Memory B cell (primary cell): ENCODE measurements at regions not wholly inside any gene's neighbourhood (a gene's known extent, or its start where the extent isn't known, plus 50 kb on each side); places are given as distances from the start of the nearest gene placed in this dataset.

ENCODE experiments used
- ATAC-seq: fragments of 150-1000 bp; cut with Tn5 transposase; 2 replicates; pipeline ENCODE4 v1.10.0; 2021; ENCODE audit warnings: low read depth, mild to moderate bottlenecking, moderate library complexity
- DNase-seq, 2 donors: peaks; one replicate each; pipeline ENCODE4 v3.0.0; 2022; ENCODE audit warnings: low spot score in 2 of 2
- H3K27ac Mint-ChIP-seq: one replicate; pipeline ENCODE4 v1.8.0; 2022; ENCODE audit warnings: mild to moderate bottlenecking, moderate library complexity, mixed read lengths
- H3K27me3 Mint-ChIP-seq: one replicate; pipeline ENCODE4 v1.8.0; 2022; ENCODE audit warnings: mixed read lengths
- H3K36me3 Mint-ChIP-seq: one replicate; pipeline ENCODE4 v1.8.0; 2022; ENCODE audit warnings: mild to moderate bottlenecking, mixed read lengths
- H3K4me1 Mint-ChIP-seq: one replicate; pipeline ENCODE4 v1.8.0; 2022; ENCODE audit warnings: mixed read lengths
- H3K4me3 Mint-ChIP-seq: one replicate; pipeline ENCODE4 v1.8.0; 2022; ENCODE audit warnings: mild to moderate bottlenecking, moderate library complexity, mixed read lengths
- H3K9me3 Mint-ChIP-seq: one replicate; pipeline ENCODE4 v1.8.0; 2022; ENCODE audit warnings: mixed read lengths

DNA sequence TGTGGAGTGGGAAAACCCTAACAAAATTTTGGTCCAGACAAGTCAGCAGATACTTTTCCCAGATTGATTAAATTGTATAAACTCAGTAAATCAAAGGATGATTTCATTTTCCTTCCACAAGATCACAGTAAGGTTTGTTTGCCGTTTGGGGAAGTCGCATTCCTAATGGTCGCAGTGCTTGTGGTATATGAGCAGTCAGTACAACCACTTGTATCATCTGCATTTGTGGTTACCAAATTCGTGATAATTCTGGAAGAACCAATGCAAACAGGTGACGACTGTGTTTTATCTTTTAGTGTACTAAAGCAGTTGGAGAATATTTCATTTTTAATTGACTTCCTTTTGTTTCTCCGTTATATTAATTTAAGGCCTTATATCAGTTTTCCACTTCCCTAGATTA lies 100.0 kb upstream of the CNTN6 start:
- Mint-ChIP-seq H3K27ac (no peak overlapping the region), H3K36me3 (no peaks in the 10 kb centered on the region), H3K9me3 (peaks cover 7% of the 10 kb centered on the region), H3K4me3 (no peak overlapping the region), H3K27me3 (no peaks in the 10 kb centered on the region), H3K4me1 (no peaks in the 10 kb centered on the region)
- DNase-seq (no peak), ATAC-seq (no peak)

DNA sequence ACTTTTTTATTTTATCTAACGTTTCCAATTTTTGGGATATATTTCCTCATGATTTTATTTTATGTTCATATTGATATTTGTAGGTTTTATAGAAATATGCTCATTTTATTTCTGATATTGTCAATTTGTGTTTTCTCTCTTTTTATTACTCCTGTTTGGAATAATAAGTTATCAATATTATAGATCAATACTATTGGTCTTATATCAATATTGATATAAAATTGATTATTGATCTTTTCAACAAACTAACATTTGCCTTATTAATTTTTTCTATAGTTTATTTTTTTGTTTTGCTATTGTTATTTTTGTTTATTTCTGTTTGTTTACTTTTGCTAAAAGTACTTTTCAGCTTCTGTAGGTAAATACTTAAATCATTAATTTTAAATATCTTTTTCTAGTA lies 90.8 kb upstream of the CNTN6 start:
- Mint-ChIP-seq H3K27ac (no peak overlapping the region), H3K27me3 (no peaks in the 10 kb centered on the region), H3K36me3 (no peaks in the 10 kb centered on the region), H3K9me3 (peaks cover 2% of the 10 kb centered on the region), H3K4me1 (no peaks in the 10 kb centered on the region), H3K4me3 (no peak overlapping the region)
- ATAC-seq (no peak), DNase-seq (no peak)

DNA sequence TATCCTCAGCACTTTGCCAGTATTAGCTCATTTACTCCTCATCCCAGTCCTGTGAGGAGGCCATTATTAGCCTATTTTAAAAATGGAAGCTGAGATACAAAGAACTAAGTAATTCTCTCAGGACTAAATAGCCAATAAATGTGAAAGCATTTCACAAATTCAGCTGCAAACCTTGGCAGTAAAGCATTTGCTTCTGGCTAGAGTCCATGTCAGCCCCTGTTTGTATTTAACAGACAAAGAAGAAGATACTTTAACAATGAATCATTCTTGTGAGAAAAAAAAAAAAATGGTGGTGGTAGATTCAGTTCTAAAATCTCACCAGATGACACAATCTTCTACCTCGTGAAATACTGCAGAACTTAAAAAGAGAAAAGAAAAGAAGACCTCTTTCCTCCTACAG lies 85.0 kb upstream of the CNTN6 start:
- Mint-ChIP-seq H3K9me3 (peaks cover 1% of the 10 kb centered on the region), H3K27me3 (no peaks in the 10 kb centered on the region), H3K36me3 (no peaks in the 10 kb centered on the region), H3K4me3 (no peak overlapping the region), H3K27ac (no peak overlapping the region), H3K4me1 (no peaks in the 10 kb centered on the region)
- no peak for DNase-seq
- no peak for ATAC-seq

DNA sequence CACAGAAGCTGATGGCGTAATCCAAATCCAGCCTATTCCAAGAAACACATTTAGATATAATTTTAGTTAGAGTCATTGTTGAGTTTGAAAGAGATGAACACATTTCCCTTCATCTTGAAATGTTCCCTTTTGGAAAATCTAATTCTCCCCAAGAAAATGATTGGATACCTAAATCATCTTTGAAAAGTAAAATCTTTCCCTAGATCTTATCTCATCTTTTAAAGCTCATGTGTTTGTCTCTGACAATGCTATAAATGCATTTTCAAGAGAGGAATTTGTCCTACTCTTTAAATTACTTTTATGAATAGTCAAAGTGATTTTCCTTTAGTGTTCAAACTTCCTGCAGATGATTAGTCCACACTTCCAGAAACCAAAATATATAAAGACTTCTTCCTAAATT lies 82.6 kb upstream of the CNTN6 start:
- Mint-ChIP-seq H3K27me3 (no peaks in the 10 kb centered on the region), H3K4me1 (no peaks in the 10 kb centered on the region), H3K9me3 (peaks cover 1% of the 10 kb centered on the region), H3K36me3 (no peaks in the 10 kb centered on the region), H3K4me3 (no peak overlapping the region), H3K27ac (no peak overlapping the region)
- no peak for DNase-seq
- no peak for ATAC-seq

DNA sequence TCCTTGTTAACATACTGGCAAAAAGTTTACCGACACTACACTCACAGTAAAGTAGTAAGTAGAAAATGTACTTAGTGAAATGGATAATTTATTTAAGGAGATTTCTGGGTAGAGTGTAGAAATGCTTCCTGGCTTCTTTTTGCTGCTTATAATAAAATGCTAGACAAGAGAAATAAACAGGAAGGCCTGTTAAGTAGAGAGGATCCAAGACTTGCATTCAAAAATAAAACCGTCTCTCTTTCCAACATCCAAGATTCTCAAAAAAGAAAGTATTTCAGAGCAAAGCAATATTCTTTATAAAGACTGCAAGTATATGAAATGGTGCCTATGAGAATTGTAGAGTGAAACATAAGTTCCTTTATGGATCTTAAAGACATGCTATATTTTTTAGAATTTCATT lies 77.0 kb upstream of the CNTN6 start:
- no peaks in the 10 kb centered on the region for H3K4me1 Mint-ChIP-seq
- no peaks in the 10 kb centered on the region for H3K27me3 Mint-ChIP-seq
- H3K9me3 Mint-ChIP-seq = no peaks in the 10 kb centered on the region
- ATAC-seq = no peak
- H3K27ac Mint-ChIP-seq = no peak overlapping the region
- no peaks in the 10 kb centered on the region for H3K36me3 Mint-ChIP-seq
- H3K4me3 Mint-ChIP-seq = no peak overlapping the region
- no peak for DNase-seq

DNA sequence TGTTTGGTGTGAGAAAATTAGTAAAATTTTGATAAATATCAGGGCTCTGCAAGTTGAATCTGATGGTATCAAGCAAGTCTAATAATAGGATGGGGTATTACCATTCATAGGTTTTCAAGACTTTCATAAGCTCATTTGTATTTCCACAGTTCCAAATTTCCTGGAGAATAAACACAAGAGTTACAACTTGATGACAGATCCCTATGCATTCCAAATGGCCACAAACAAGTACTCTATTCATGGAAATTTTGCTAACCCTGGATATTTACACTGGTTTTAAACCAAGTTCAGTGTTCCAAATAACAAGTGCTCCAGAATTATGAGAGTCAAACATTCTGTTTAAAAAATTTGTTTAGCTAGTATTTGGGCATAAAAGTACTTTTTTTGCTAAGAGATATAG lies 75.0 kb upstream of the CNTN6 start:
- DNase-seq = no peak
- no peaks in the 10 kb centered on the region for H3K36me3 Mint-ChIP-seq
- H3K4me3 Mint-ChIP-seq = no peak overlapping the region
- H3K27ac Mint-ChIP-seq = no peak overlapping the region
- peaks cover 1% of the 10 kb centered on the region for H3K9me3 Mint-ChIP-seq
- no peaks in the 10 kb centered on the region for H3K4me1 Mint-ChIP-seq
- no peaks in the 10 kb centered on the region for H3K27me3 Mint-ChIP-seq
- ATAC-seq = no peak

DNA sequence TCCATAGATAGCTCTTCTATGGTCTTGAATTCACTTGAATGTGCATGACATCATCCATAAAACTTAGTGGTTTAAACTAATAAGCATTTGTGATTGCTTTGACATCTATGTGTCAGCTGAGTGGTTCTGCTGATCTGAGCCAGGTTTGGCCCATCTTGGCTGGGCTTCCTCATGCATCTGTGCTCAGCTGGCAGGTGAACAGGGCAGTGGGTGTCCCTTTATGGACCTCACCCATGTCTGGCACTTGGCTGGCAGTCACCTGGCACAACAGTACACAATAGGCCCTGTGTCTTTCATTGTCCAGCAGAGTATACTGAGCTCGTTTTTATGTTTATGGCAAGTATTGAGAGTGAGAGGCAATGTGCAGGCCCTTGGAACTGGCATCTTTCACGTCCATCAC lies 73.7 kb upstream of the CNTN6 start:
- Mint-ChIP-seq H3K4me1 (no peaks in the 10 kb centered on the region), H3K27ac (no peak overlapping the region), H3K27me3 (no peaks in the 10 kb centered on the region), H3K36me3 (no peaks in the 10 kb centered on the region), H3K4me3 (no peak overlapping the region), H3K9me3 (peaks cover 1% of the 10 kb centered on the region)
- ATAC-seq (no peak), DNase-seq (no peak)

DNA sequence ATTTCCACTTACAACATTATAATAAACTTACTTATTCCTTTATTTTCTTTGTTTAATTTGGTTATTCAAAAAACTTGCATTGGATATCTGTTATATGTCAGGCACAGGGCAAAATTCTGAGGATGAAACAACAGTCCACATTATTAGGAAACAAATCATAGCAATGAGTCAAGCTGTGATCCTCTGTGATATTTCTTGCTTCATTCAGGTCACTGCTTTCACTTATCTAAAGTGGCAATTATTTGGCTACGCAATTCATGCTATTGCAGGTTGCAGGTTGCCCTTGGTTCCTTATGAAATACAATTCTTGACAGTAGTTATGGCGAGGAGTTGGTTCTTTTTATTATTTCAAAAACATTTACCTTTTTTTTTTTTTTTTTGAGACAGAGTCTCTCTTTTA lies 66.4 kb upstream of the CNTN6 start:
- Mint-ChIP-seq H3K27me3 (no peaks in the 10 kb centered on the region), H3K36me3 (no peaks in the 10 kb centered on the region)

DNA sequence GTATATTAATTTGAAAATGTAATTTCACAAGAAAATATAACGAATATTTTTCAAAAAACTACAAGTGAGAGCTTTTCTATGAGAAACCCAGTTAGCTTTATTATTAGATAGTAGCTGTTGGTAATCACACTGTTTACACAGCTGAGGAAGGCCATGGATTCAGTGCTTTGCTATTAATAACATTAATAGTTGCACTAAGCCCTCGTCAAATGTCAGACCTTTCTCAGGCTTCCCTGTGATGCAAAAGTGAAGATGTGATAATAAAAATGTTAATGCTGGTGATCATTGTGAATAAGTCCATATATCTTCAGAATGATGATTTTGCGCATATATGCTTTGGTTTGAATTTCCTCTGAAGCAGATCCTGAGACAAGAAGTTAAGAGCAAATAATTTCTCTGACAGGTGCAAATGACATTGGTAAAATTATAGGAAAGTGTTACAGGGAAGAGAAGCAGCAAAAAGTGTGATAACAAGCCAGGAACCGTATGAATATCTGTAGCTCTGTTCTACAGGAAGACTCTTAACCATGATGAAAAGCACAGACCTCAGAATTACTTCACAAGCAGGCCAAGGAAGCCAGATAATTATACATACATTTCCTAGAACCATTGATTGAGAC lies 56.5 kb upstream of the CNTN6 start:
- Mint-ChIP-seq H3K4me1 (no peaks in the 10 kb centered on the region), H3K27me3 (no peaks in the 10 kb centered on the region), H3K4me3 (no peak overlapping the region), H3K36me3 (no peaks in the 10 kb centered on the region), H3K9me3 (peaks cover 10% of the 10 kb centered on the region), H3K27ac (no peak overlapping the region)
- no peak for DNase-seq
- ATAC-seq = no peak

More for the DNA sequence above, 66.4 kb upstream of the CNTN6 start:
- ATAC-seq (no peak), DNase-seq (no peak)
- Mint-ChIP-seq H3K4me3 (no peak overlapping the region), H3K27ac (no peak overlapping the region), H3K9me3 (peaks cover 3% of the 10 kb centered on the region), H3K4me1 (no peaks in the 10 kb centered on the region)

DNA sequence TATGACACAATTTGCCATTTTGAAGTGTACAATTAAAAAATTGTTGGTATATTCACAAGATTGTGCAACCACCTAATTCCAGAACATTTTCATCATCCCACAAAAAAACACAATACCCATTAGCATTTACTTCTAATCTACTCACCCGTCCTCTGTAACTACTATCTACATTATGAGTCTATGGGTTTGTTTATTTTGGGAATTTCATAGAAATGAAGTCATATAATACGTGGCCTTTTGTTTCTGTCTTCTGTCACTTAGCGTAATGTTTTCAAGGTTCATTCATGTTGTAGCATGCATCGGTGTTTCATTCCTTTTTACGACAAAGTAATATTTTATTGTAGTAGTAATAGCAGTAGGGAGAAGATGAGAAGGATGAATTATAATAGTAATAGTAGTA lies 55.2 kb upstream of the CNTN6 start:
- Mint-ChIP-seq H3K4me3 (no peak overlapping the region), H3K36me3 (no peaks in the 10 kb centered on the region), H3K4me1 (no peaks in the 10 kb centered on the region), H3K27ac (no peak overlapping the region), H3K27me3 (no peaks in the 10 kb centered on the region), H3K9me3 (peaks cover 10% of the 10 kb centered on the region)
- no peak for DNase-seq
- ATAC-seq = no peak
